ENCODE measurements at regions not wholly inside any gene's neighbourhood (a gene's known extent, or its start where the extent isn't known, plus 50 kb on each side); places are given as distances from the start of the nearest gene placed in this dataset.

- whole genome bisulfite sequencing, 2 donors = 45 to 54% methylated on average over 3 of the region's 3 CpGs
- no peak for DNase-seq
- Histone ChIP-seq H3K4me3 (no peak overlapping the region), H3K9me3 (ENCODE audit: control insufficient read depth in 4 of 4, insufficient read depth in 3 of 4, low read length in 3 of 4) (no peaks in the 10 kb centered on the region), H3K27ac (ENCODE audit: low read depth in 1 of 2, low read length in 1 of 2) (no peak overlapping the region), H3K36me3 (ENCODE audit: control insufficient read depth in 4 of 4, insufficient read depth in 4 of 4, low read length in 4 of 4) (no peaks in the 10 kb centered on the region), H3K4me1 (ENCODE audit: control insufficient read depth in 5 of 5, insufficient read depth in 5 of 5, low read length in 5 of 5) (no peaks in the 10 kb centered on the region), H3K27me3 (ENCODE audit: control insufficient read depth in 3 of 3, insufficient read depth in 3 of 3, low read length in 2 of 3) (no peaks in the 10 kb centered on the region), H3K9ac (ENCODE audit: insufficient read depth in 1 of 2, low read length in 2 of 2) (no peak overlapping the region)
- ATAC-seq (ENCODE audit: insufficient read depth, low FRiP score) = no peak
- TF ChIP-seq CTCF (IDR thresholded peaks at IDR 0.05; ENCODE audit: control extremely low read depth, extremely low read depth) = no peak
Observed at GRCh38 chr6:80689716-80690395, 583.4 kb downstream of the BCKDHB start.

GRCh38 chr6:80679992-80680391 lies 573.5 kb downstream of the BCKDHB start:
- ATAC-seq (ENCODE audit: insufficient read depth, low FRiP score) = no peak

GRCh38 chr6:80676386-80676785 lies 569.9 kb downstream of the BCKDHB start:
- no peak overlapping the region for H3K27ac ChIP-seq (ENCODE audit: low read depth in 1 of 2, low read length in 1 of 2)
- no peak overlapping the region for H3K4me3 ChIP-seq
- TF ChIP-seq CTCF (IDR thresholded peaks at IDR 0.05; ENCODE audit: control extremely low read depth, extremely low read depth) = no peak
- ATAC-seq (ENCODE audit: insufficient read depth, low FRiP score) = no peak
- H3K4me1 ChIP-seq (ENCODE audit: control insufficient read depth in 5 of 5, insufficient read depth in 5 of 5, low read length in 5 of 5) = no peaks in the 10 kb centered on the region
- no peaks in the 10 kb centered on the region for H3K36me3 ChIP-seq (ENCODE audit: control insufficient read depth in 4 of 4, insufficient read depth in 4 of 4, low read length in 4 of 4)
- H3K27me3 ChIP-seq (ENCODE audit: control insufficient read depth in 3 of 3, insufficient read depth in 3 of 3, low read length in 2 of 3) = no peaks in the 10 kb centered on the region
- no peak overlapping the region for H3K9ac ChIP-seq (ENCODE audit: insufficient read depth in 1 of 2, low read length in 2 of 2)
- no peak for DNase-seq
- peaks cover 0 to 4% (median 2%) of the 10 kb centered on the region in 4 donors for H3K9me3 ChIP-seq (ENCODE audit: control insufficient read depth in 4 of 4, insufficient read depth in 3 of 4, low read length in 3 of 4)
- WGBS, 2 donors = 84 to 92% methylated on average over 3 of the region's 3 CpGs

More at GRCh38 chr6:80679992-80680391, 573.5 kb downstream of the BCKDHB start:
- no peak for DNase-seq
- Histone ChIP-seq H3K27me3 (ENCODE audit: control insufficient read depth in 3 of 3, insufficient read depth in 3 of 3, low read length in 2 of 3) (no peaks in the 10 kb centered on the region), H3K4me1 (ENCODE audit: control insufficient read depth in 5 of 5, insufficient read depth in 5 of 5, low read length in 5 of 5) (no peaks in the 10 kb centered on the region), H3K9me3 (ENCODE audit: control insufficient read depth in 4 of 4, insufficient read depth in 3 of 4, low read length in 3 of 4) (peaks cover 0 to 4% (median 2%) of the 10 kb centered on the region in 4 donors), H3K9ac (ENCODE audit: insufficient read depth in 1 of 2, low read length in 2 of 2) (no peak overlapping the region), H3K36me3 (ENCODE audit: control insufficient read depth in 4 of 4, insufficient read depth in 4 of 4, low read length in 4 of 4) (no peaks in the 10 kb centered on the region), H3K27ac (ENCODE audit: low read depth in 1 of 2, low read length in 1 of 2) (no peak overlapping the region), H3K4me3 (no peak overlapping the region)
- no peak for TF ChIP-seq CTCF (IDR thresholded peaks at IDR 0.05; ENCODE audit: control extremely low read depth, extremely low read depth)
- WGBS, 2 donors = 67 to 71% methylated on average over 2 of the region's 2 CpGs

GRCh38 chr6:80674669-80675068 lies 568.2 kb downstream of the BCKDHB start:
- Histone ChIP-seq H3K9ac (ENCODE audit: insufficient read depth in 1 of 2, low read length in 2 of 2) (no peak overlapping the region), H3K36me3 (ENCODE audit: control insufficient read depth in 4 of 4, insufficient read depth in 4 of 4, low read length in 4 of 4) (no peaks in the 10 kb centered on the region), H3K4me3 (no peak overlapping the region), H3K4me1 (ENCODE audit: control insufficient read depth in 5 of 5, insufficient read depth in 5 of 5, low read length in 5 of 5) (no peaks in the 10 kb centered on the region), H3K9me3 (ENCODE audit: control insufficient read depth in 4 of 4, insufficient read depth in 3 of 4, low read length in 3 of 4) (peaks cover 0 to 4% (median 2%) of the 10 kb centered on the region in 4 donors), H3K27me3 (ENCODE audit: control insufficient read depth in 3 of 3, insufficient read depth in 3 of 3, low read length in 2 of 3) (no peaks in the 10 kb centered on the region), H3K27ac (ENCODE audit: low read depth in 1 of 2, low read length in 1 of 2) (no peak overlapping the region)
- DNase-seq (no peak), ATAC-seq (ENCODE audit: insufficient read depth, low FRiP score) (no peak)
- TF ChIP-seq CTCF (IDR thresholded peaks at IDR 0.05; ENCODE audit: control extremely low read depth, extremely low read depth) = no peak
- WGBS, 2 donors = 66 to 81% methylated on average over 1 of the region's 1 CpG

Data from lung (tissue), 11 donors.